ENCODE measurements at regions not wholly inside any gene's neighbourhood (a gene's known extent, or its start where the extent isn't known, plus 50 kb on each side); places are given as distances from the start of the nearest gene placed in this dataset.

DNA sequence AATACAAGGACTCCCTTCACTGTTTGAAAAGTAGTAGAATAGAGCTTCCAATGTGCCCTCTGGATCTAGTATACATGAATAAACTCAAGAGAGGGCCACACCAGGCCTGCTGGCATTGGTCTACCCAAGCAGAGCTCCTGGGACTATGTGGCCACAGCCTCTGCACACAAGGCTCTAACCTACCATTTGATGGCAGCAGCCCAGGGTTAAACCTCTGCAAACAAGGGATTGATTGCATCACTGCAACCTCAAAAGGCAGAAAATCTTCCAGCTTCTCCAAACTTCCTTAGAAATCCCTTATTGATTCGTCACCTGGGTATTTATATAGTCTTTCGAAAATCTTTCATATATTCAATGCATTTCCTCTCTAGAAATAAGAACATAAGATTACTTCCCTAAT is 147.6 kb upstream of the SETBP1 start:
- no peak for ATAC-seq
- no peak overlapping the region for H3K9ac ChIP-seq (ENCODE audit: low read length)
- TF ChIP-seq, protein P1, sequence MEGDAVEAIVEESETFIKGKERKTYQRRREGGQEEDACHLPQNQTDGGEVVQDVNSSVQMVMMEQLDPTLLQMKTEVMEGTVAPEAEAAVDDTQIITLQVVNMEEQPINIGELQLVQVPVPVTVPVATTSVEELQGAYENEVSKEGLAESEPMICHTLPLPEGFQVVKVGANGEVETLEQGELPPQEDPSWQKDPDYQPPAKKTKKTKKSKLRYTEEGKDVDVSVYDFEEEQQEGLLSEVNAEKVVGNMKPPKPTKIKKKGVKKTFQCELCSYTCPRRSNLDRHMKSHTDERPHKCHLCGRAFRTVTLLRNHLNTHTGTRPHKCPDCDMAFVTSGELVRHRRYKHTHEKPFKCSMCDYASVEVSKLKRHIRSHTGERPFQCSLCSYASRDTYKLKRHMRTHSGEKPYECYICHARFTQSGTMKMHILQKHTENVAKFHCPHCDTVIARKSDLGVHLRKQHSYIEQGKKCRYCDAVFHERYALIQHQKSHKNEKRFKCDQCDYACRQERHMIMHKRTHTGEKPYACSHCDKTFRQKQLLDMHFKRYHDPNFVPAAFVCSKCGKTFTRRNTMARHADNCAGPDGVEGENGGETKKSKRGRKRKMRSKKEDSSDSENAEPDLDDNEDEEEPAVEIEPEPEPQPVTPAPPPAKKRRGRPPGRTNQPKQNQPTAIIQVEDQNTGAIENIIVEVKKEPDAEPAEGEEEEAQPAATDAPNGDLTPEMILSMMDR (IDR thresholded peaks at IDR 0.05 in 2 of 3, conservative IDR thresholded peaks at IDR 0.05 in 1 of 3; ENCODE audit: borderline replicate concordance in 1 of 3, insufficient read depth in 1 of 3, low read depth in 2 of 3, low read length in 2 of 3), result no peak
- TF ChIP-seq EZH2 (IDR thresholded peaks at IDR 0.05) (no peak), SIN3A (IDR thresholded peaks at IDR 0.05; ENCODE audit: low read depth) (no peak), TCF7L2 (IDR thresholded peaks at IDR 0.05; ENCODE audit: borderline replicate concordance, extremely low read depth, insufficient read depth, insufficient read length) (no peak), CEBPB (IDR thresholded peaks at IDR 0.05; ENCODE audit: low read depth) (no peak), CBX3 (IDR thresholded peaks at IDR 0.05; ENCODE audit: low read depth) (no peak), ELF1 (IDR thresholded peaks at IDR 0.05; ENCODE audit: borderline replicate concordance, low read depth) (no peak), JUND (IDR thresholded peaks at IDR 0.05) (no peak)
- H3K27ac ChIP-seq (ENCODE audit: low read depth, low read length), result no peak overlapping the region
- H3K36me3 ChIP-seq (ENCODE audit: control insufficient read depth in 1 of 2, insufficient read depth in 2 of 2, low read length in 2 of 2), result no peaks in the 10 kb centered on the region
- intact Hi-C loops (cut with micrococcal nuclease), result no loop called here
- H3K9me3 ChIP-seq (ENCODE audit: control insufficient read depth in 1 of 2, insufficient read depth in 1 of 2, low read depth in 1 of 2, low read length in 2 of 2), result peaks cover 31 to 43% of the 10 kb centered on the region in 2 experiments; a peak in 2 of 4 replicates
- no peak for DNase-seq (ENCODE audit: low read depth, low spot score)
- ChIA-PET POLR2A (no interaction called here), CTCF (no interaction called here), RAD21 (ENCODE audit: low non-redundant PET in 1 of 2, low total read pairs in 2 of 2, uncharacterized antibody in 2 of 2, unreplicated experiment in 2 of 2) (no interaction called here)
- H3K27me3 ChIP-seq (ENCODE audit: insufficient read depth, low read length), result no peaks in the 10 kb centered on the region
- no TSS peak for BruUV-seq (replicated peaks)
- H3K4me3 ChIP-seq (replicated peaks in 1 of 2; ENCODE audit: low read depth in 1 of 2, low read length in 2 of 2), result no peak overlapping the region
- no peaks in the 10 kb centered on the region for H3K4me1 ChIP-seq (ENCODE audit: control insufficient read depth in 1 of 2, insufficient read depth in 2 of 2, low read length in 2 of 2)
- no peaks in the 10 kb centered on the region for H4K20me1 ChIP-seq (ENCODE audit: insufficient read depth)
- H3K4me2 ChIP-seq (ENCODE audit: low read length), result no peak overlapping the region
- no peak overlapping the region for H2AFZ ChIP-seq (ENCODE audit: low read depth, low read length, poor library complexity, severe bottlenecking)
- H3K79me2 ChIP-seq (ENCODE audit: insufficient read depth, low read length), result no peaks in the 10 kb centered on the region
- H3K9me2 ChIP-seq (ENCODE audit: insufficient read depth), result no peaks in the 10 kb centered on the region

DNA sequence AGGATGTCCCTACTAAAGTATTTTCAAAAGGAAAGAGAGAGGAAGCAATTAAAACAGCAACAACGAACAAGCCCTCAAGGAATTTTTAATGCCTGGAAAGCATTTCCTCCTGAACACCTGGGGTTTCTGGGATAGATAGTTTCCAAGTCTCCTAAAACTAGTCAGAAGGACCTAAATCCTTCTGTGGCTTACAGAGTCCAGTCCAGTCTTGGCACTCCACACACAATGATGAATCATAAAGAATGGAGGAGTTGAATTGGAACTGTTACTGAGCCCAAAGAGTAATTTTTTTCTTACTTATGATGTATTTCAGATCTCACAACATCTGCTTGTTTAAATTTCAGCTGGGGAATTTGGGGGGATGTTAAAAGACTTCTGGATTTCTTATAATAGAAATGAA is 144.6 kb upstream of the SETBP1 start:
- Histone ChIP-seq H2AFZ (ENCODE audit: low read depth, low read length, poor library complexity, severe bottlenecking) (no peak overlapping the region), H4K20me1 (ENCODE audit: insufficient read depth) (no peaks in the 10 kb centered on the region), H3K9me2 (ENCODE audit: insufficient read depth) (no peaks in the 10 kb centered on the region), H3K4me2 (ENCODE audit: low read length) (no peak overlapping the region), H3K9ac (ENCODE audit: low read length) (no peak overlapping the region), H3K79me2 (ENCODE audit: insufficient read depth, low read length) (no peaks in the 10 kb centered on the region), H3K27ac (ENCODE audit: low read depth, low read length) (no peak overlapping the region), H3K4me1 (ENCODE audit: control insufficient read depth in 1 of 2, insufficient read depth in 2 of 2, low read length in 2 of 2) (no peaks in the 10 kb centered on the region), H3K36me3 (ENCODE audit: control insufficient read depth in 1 of 2, insufficient read depth in 2 of 2, low read length in 2 of 2) (no peaks in the 10 kb centered on the region), H3K9me3 (ENCODE audit: control insufficient read depth in 1 of 2, insufficient read depth in 1 of 2, low read depth in 1 of 2, low read length in 2 of 2) (peaks cover 20 to 33% of the 10 kb centered on the region in 2 experiments; a peak in 2 of 4 replicates), H3K27me3 (ENCODE audit: insufficient read depth, low read length) (no peaks in the 10 kb centered on the region), H3K4me3 (replicated peaks in 1 of 2; ENCODE audit: low read depth in 1 of 2, low read length in 2 of 2) (no peak overlapping the region)
- ChIA-PET CTCF (no interaction called here), RAD21 (ENCODE audit: low non-redundant PET in 1 of 2, low total read pairs in 2 of 2, uncharacterized antibody in 2 of 2, unreplicated experiment in 2 of 2) (no interaction called here), POLR2A (no interaction called here)
- DNase-seq (ENCODE audit: low read depth, low spot score), result no peak
- ATAC-seq, result no peak
- intact Hi-C loops (cut with micrococcal nuclease), result no loop called here
- no TSS peak for BruUV-seq (replicated peaks)
- TF ChIP-seq ZFX (IDR thresholded peaks at IDR 0.05) (no peak), JUND (IDR thresholded peaks at IDR 0.05) (no peak), FOSL1 (IDR thresholded peaks at IDR 0.05; ENCODE audit: low read depth) (no peak), YY1 (IDR thresholded peaks at IDR 0.05; ENCODE audit: extremely low read depth, insufficient replicate concordance, low read depth, low read length) (no peak), EZH2phosphoT487 (IDR thresholded peaks at IDR 0.05; ENCODE audit: borderline replicate concordance) (no peak), ELF1 (IDR thresholded peaks at IDR 0.05; ENCODE audit: borderline replicate concordance, low read depth) (no peak), POLR2AphosphoS5 (IDR thresholded peaks at IDR 0.05; ENCODE audit: low read depth, low read length) (no peak), SIN3A (IDR thresholded peaks at IDR 0.05; ENCODE audit: low read depth) (no peak)
- TF ChIP-seq, protein P2, sequence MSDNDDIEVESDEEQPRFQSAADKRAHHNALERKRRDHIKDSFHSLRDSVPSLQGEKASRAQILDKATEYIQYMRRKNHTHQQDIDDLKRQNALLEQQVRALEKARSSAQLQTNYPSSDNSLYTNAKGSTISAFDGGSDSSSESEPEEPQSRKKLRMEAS (IDR thresholded peaks at IDR 0.05), result no peak
- TF ChIP-seq, protein P3, sequence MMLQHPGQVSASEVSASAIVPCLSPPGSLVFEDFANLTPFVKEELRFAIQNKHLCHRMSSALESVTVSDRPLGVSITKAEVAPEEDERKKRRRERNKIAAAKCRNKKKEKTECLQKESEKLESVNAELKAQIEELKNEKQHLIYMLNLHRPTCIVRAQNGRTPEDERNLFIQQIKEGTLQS (IDR thresholded peaks at IDR 0.05), result no peak
- TF ChIP-seq, protein P4, sequence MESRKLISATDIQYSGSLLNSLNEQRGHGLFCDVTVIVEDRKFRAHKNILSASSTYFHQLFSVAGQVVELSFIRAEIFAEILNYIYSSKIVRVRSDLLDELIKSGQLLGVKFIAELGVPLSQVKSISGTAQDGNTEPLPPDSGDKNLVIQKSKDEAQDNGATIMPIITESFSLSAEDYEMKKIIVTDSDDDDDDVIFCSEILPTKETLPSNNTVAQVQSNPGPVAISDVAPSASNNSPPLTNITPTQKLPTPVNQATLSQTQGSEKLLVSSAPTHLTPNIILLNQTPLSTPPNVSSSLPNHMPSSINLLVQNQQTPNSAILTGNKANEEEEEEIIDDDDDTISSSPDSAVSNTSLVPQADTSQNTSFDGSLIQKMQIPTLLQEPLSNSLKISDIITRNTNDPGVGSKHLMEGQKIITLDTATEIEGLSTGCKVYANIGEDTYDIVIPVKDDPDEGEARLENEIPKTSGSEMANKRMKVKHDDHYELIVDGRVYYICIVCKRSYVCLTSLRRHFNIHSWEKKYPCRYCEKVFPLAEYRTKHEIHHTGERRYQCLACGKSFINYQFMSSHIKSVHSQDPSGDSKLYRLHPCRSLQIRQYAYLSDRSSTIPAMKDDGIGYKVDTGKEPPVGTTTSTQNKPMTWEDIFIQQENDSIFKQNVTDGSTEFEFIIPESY (IDR thresholded peaks at IDR 0.05; ENCODE audit: extremely low read depth, insufficient replicate concordance, low read length), result no peak

Data from HCT116 (cell line).